ENCODE measurements at regions not wholly inside any gene's neighbourhood (a gene's known extent, or its start where the extent isn't known, plus 50 kb on each side); places are given as distances from the start of the nearest gene placed in this dataset.

GRCh38 chr3:162865466-162865865 lies 1368.9 kb downstream of the OTOL1 start:
- Mint-ChIP-seq H3K27ac (no peak overlapping the region), H3K9me3 (no peaks in the 10 kb centered on the region), H3K4me1 (ENCODE audit: low read depth) (no peaks in the 10 kb centered on the region), H3K4me3 (no peak overlapping the region), H3K27me3 (no peaks in the 10 kb centered on the region), H3K36me3 (ENCODE audit: low read depth) (no peaks in the 10 kb centered on the region)
- Histone ChIP-seq H3K9me3 (ENCODE audit: control insufficient read depth in 1 of 2, insufficient read depth in 1 of 2, low read length in 2 of 2) (no peaks in the 10 kb centered on the region), H3K27ac (ENCODE audit: low read depth in 1 of 2, low read length in 2 of 2) (no peak overlapping the region), H3K4me1 (ENCODE audit: insufficient read depth, low read length) (no peaks in the 10 kb centered on the region), H3K27me3 (ENCODE audit: control insufficient read depth in 1 of 2, insufficient read depth in 2 of 2, low read length in 2 of 2) (no peaks in the 10 kb centered on the region), H3K36me3 (ENCODE audit: insufficient read depth, low read length) (no peaks in the 10 kb centered on the region), H3K4me3 (ENCODE audit: low read length) (no peak overlapping the region)
- DNase-seq = no peak
- ChIA-PET POLR2A (no interaction called here), CTCF (no interaction called here)
- intact Hi-C loops (cut with DNase I, micrococcal nuclease) = no loop called here
- TF ChIP-seq CTCF (IDR thresholded peaks at IDR 0.05) = no peak
- no peak for ATAC-seq (ENCODE audit: poor library complexity)

- no peaks in the 10 kb centered on the region for H3K4me1 ChIP-seq (ENCODE audit: insufficient read depth, low read length)
- ChIA-PET POLR2A (no interaction called here), CTCF (no interaction called here)
- H3K4me1 Mint-ChIP-seq (ENCODE audit: low read depth) = no peaks in the 10 kb centered on the region
- H3K4me3 Mint-ChIP-seq = no peak overlapping the region
- no peaks in the 10 kb centered on the region for H3K9me3 Mint-ChIP-seq
- H3K36me3 Mint-ChIP-seq (ENCODE audit: low read depth) = no peaks in the 10 kb centered on the region
- no peaks in the 10 kb centered on the region for H3K36me3 ChIP-seq (ENCODE audit: insufficient read depth, low read length)
- H3K27me3 Mint-ChIP-seq = no peaks in the 10 kb centered on the region
- no peak for TF ChIP-seq CTCF (IDR thresholded peaks at IDR 0.05)
- H3K9me3 ChIP-seq (ENCODE audit: control insufficient read depth in 1 of 2, insufficient read depth in 1 of 2, low read length in 2 of 2) = no peaks in the 10 kb centered on the region
- intact Hi-C loops (cut with DNase I, micrococcal nuclease) = no loop called here
- DNase-seq = no peak
- ATAC-seq (ENCODE audit: poor library complexity) = no peak
- no peak overlapping the region for H3K27ac ChIP-seq (ENCODE audit: low read depth in 1 of 2, low read length in 2 of 2)
- no peak overlapping the region for H3K4me3 ChIP-seq (ENCODE audit: low read length)
- no peaks in the 10 kb centered on the region for H3K27me3 ChIP-seq (ENCODE audit: control insufficient read depth in 1 of 2, insufficient read depth in 2 of 2, low read length in 2 of 2)
- H3K27ac Mint-ChIP-seq = no peak overlapping the region
These were observed 1382.5 kb downstream of the OTOL1 start for GRCh38 chr3:162879021-162879562.

- Histone ChIP-seq H3K27me3 (ENCODE audit: control insufficient read depth in 1 of 2, insufficient read depth in 2 of 2, low read length in 2 of 2) (no peaks in the 10 kb centered on the region), H3K4me3 (ENCODE audit: low read length) (no peak overlapping the region), H3K36me3 (ENCODE audit: insufficient read depth, low read length) (no peaks in the 10 kb centered on the region), H3K27ac (ENCODE audit: low read depth in 1 of 2, low read length in 2 of 2) (no peak overlapping the region), H3K4me1 (ENCODE audit: insufficient read depth, low read length) (no peaks in the 10 kb centered on the region), H3K9me3 (ENCODE audit: control insufficient read depth in 1 of 2, insufficient read depth in 1 of 2, low read length in 2 of 2) (no peaks in the 10 kb centered on the region)
- Mint-ChIP-seq H3K36me3 (ENCODE audit: low read depth) (no peaks in the 10 kb centered on the region), H3K27ac (no peak overlapping the region), H3K4me3 (no peak overlapping the region), H3K4me1 (ENCODE audit: low read depth) (no peaks in the 10 kb centered on the region), H3K27me3 (no peaks in the 10 kb centered on the region), H3K9me3 (no peaks in the 10 kb centered on the region)
- DNase-seq (no peak), ATAC-seq (ENCODE audit: poor library complexity) (no peak)
- ChIA-PET POLR2A (no interaction called here), CTCF (no interaction called here)
- intact Hi-C loops (cut with DNase I, micrococcal nuclease) = no loop called here
- no peak for TF ChIP-seq CTCF (IDR thresholded peaks at IDR 0.05)
These were observed 1387.8 kb downstream of the OTOL1 start for GRCh38 chr3:162884373-162884772.

All from CD4-positive, alpha-beta T cell (primary cell).